ENCODE measurements at regions not wholly inside any gene's neighbourhood (a gene's known extent, or its start where the extent isn't known, plus 50 kb on each side); places are given as distances from the start of the nearest gene placed in this dataset.

GRCh38 chr1:163744301-163744887 is 422.6 kb downstream of the NUF2 start:
- TF ChIP-seq CTCF (IDR thresholded peaks at IDR 0.05) (no peak), POLR2A (IDR thresholded peaks at IDR 0.05) (no peak)

Data from testis (tissue), 2 donors.